Right cardiac atrium (tissue), 5 donors: ENCODE measurements at regions not wholly inside any gene's neighbourhood (a gene's known extent, or its start where the extent isn't known, plus 50 kb on each side); places are given as distances from the start of the nearest gene placed in this dataset.

Experiments used
- ATAC-seq, 2 donors: fragments of 200-7000 bp; cut with Tn5 transposase; one replicate each; pipeline versions ENCODE4 v1.8.0 to v1.9.1; 2020; ENCODE audit warnings: moderate library complexity in 2 of 2, mild to moderate bottlenecking in 1 of 2
- DNase-seq, 3 donors: peaks; one replicate each; pipeline ENCODE4 v3.0.0-alpha.2; 2020
- H3K27ac ChIP-seq: one replicate; pipeline ENCODE4 v1.5.1; 2013; ENCODE audit warnings: mild to moderate bottlenecking, low read length, control low read depth, moderate library complexity
- H3K27me3 ChIP-seq: one replicate; pipeline ENCODE4 v1.6.1; 2013; ENCODE audit not compliant: control insufficient read depth, insufficient read depth
- H3K4me1 ChIP-seq: one replicate; pipeline ENCODE4 v1.6.1; 2013; ENCODE audit warnings: low read length; ENCODE audit not compliant: control insufficient read depth, insufficient read depth
- H3K4me3 ChIP-seq: one replicate; pipeline ENCODE4 v1.5.1; 2013; ENCODE audit warnings: low read length, control low read depth
- H3K9me3 ChIP-seq: one replicate; pipeline ENCODE4 v1.6.1; 2013; ENCODE audit warnings: low read length; ENCODE audit not compliant: control insufficient read depth
- WGBS: extraction: QIAGEN DNeasy Blood & Tissue Kit; methylation state at CpG from one replicate; pipeline ENCODE4 v1.1.7; 2013; 5-methylcytosine and 5-hydroxymethylcytosine counted together
- intact Hi-C, 4 donors: fragments of 100-400 bp; cut with DNase I; formaldehyde crosslinking; loops; one replicate each; pipeline versions ENCODE4 v1.11.0 to v1.14.0; 2022 to 2023
- donor health status: healthy with polysubstance abuse.
- donor health status: DM: no; HTN: yes; CAD: no.
- donor health status: DM: no; HTN: no; CAD: no.
- donor health status: DM: no; HTN: yes; CAD: no; lungs with severe emphysema.
- donor health status: DM: yes; HTN: yes; CAD: no.

DNA sequence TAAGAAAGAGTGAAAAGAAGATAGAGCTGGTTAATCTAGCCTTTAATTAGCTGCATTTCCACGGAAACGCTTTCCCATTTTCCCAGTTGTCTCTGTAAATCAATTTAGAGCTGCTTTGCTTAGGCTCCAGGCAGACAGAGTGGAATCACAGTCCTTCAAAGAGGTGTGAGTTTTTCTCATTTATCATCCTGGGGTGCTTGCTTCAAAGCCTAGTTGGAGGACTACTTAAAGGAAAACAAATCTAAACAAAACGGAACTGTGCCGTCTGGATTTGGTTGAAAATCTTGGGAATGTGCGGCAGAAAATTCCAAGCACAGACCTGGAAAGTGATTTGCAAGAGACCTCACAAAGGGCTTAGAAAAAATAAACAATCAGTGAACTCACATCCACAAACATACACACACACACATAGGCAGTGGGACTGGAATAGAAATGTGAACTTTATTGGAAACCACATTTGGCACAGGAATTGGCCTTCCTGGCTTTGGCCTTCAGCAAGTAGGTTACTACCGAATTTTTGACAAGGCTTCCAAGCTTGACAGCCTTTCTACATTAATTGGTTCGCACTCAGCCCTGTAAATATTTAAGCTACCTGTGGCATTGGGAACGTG lies 235.2 kb upstream of the SLC24A2 start:
- ATAC-seq = no peak
- Histone ChIP-seq H3K27me3 (no peaks in the 10 kb centered on the region), H3K4me3 (no peak overlapping the region), H3K27ac (no peak overlapping the region), H3K9me3 (no peaks in the 10 kb centered on the region), H3K4me1 (no peaks in the 10 kb centered on the region)
- WGBS = 71% methylated on average over 8 of the region's 8 CpGs
- intact Hi-C loops = no loop called here
- no peak for DNase-seq

DNA sequence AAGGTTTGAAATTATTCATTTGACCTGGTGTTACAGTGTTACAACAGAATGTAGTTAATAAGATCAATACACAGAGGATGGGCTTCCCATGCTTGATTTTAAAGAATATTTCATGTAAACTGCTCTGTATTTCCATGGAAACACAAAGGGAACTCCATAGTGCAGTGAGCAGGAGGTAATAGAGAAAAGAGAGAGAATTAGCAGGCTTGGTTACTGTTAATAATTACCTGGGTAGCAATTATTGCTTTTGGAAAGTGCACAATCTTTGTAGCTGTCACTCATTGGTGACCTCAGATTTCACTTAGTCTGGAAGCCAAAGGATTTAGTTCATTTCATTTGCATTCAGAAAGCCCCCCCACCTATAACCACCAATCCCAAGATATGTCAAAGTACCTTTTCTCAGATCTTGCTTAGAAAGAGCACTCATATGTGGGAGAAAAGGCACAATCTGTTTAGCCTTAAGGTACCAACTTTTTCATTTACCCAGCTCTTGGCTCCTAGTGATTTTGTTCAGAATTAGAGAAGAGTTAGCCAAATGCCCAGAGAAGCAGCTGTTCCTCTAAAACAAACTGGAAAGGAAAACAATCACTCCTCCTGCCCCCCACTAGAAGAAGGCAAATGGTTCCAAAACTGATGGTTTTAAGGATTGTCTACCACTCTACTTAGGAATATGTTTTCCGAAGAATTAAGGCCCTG lies 234.5 kb upstream of the SLC24A2 start:
- ATAC-seq (no peak), DNase-seq (no peak)
- H3K4me1 ChIP-seq = no peaks in the 10 kb centered on the region
- no peaks in the 10 kb centered on the region for H3K27me3 ChIP-seq
- H3K27ac ChIP-seq = no peak overlapping the region
- intact Hi-C loops = no loop called here
- 87% methylated on average over 1 of the region's 1 CpG for WGBS
- no peaks in the 10 kb centered on the region for H3K9me3 ChIP-seq
- no peak overlapping the region for H3K4me3 ChIP-seq

DNA sequence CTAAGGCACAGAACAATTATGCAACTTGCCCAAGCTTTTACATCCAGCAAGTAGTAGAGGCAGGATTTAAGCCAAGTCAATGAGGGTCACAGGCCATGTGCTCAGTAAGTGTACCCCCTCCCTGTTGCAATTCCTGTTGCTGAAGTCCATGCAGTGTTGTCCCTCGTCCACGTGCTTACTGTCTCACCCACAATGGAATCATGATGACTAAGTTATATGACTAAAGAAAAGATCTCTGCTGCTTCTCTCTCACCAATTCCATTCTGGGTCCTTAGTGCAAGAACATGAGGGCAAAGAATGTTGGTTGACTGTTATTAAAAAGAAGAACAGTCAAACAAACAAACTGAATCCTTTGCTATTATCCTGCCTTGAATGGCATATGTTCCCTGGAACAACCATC lies 233.6 kb upstream of the SLC24A2 start:
- DNase-seq (no peak), ATAC-seq (no peak)
- no peaks in the 10 kb centered on the region for H3K4me1 ChIP-seq
- intact Hi-C loops = no loop called here
- no peak overlapping the region for H3K27ac ChIP-seq
- no peaks in the 10 kb centered on the region for H3K27me3 ChIP-seq
- whole genome bisulfite sequencing = 84% methylated on average over 2 of the region's 2 CpGs
- H3K4me3 ChIP-seq = no peak overlapping the region
- no peaks in the 10 kb centered on the region for H3K9me3 ChIP-seq

DNA sequence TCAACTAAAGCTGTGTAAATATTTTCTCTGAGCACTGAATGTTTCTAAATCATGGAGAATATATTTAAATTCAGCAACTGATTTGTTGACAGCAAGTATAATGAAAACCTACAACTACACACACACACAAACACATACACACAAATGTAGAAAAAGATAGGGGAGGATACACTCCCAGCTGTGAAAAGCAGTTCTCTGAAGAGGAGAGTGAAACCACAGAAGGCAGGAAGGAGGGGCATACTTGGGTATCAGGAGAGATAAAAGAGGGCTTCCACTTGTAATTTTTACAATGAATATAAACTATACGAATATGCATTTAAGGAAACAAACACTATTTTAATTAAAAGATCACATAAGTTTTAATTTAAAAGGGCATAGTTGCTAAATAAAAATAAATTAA lies 227.8 kb upstream of the SLC24A2 start:
- no peak for ATAC-seq

GRCh38 chr9:20015427-20015931 lies 226.6 kb upstream of the SLC24A2 start:
- H3K4me3 ChIP-seq = no peak overlapping the region
- H3K4me1 ChIP-seq = no peaks in the 10 kb centered on the region
- no peaks in the 10 kb centered on the region for H3K27me3 ChIP-seq
- DNase-seq (no peak), ATAC-seq (peak in 1 of 2 donors; percentile 73)
- 69% methylated on average over 2 of the region's 2 CpGs for WGBS
- no peaks in the 10 kb centered on the region for H3K9me3 ChIP-seq
- intact Hi-C loops = no loop called here
- H3K27ac ChIP-seq = no peak overlapping the region

More for the DNA sequence above, 227.8 kb upstream of the SLC24A2 start:
- Histone ChIP-seq H3K9me3 (no peaks in the 10 kb centered on the region), H3K4me3 (no peak overlapping the region), H3K27ac (no peak overlapping the region), H3K4me1 (no peaks in the 10 kb centered on the region), H3K27me3 (no peaks in the 10 kb centered on the region)
- intact Hi-C loops = no loop called here
- 82% methylated on average over 1 of the region's 1 CpG for whole genome bisulfite sequencing
- DNase-seq = no peak

DNA sequence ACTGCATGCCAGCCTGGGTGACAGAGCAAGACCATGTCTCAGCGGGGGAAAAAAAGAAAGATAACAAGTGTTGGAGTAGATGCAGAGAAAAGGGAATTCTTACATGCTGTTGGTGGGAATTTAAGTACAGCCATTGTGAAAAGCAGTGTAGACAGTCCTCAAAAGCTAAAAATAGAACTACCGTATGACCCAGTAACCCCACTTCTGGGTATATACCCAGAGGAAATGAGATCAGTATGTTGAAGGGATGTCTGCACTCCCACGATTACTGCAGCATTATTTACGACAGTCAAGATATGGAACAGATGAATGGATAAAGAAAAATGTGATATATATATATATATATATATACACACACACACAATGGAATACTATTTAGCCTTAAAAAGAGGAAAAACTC lies 225.3 kb upstream of the SLC24A2 start:
- intact Hi-C loops = no loop called here
- ATAC-seq = no peak
- whole genome bisulfite sequencing = 68% methylated on average over 4 of the region's 4 CpGs
- no peaks in the 10 kb centered on the region for H3K4me1 ChIP-seq
- H3K27ac ChIP-seq = no peak overlapping the region
- DNase-seq = no peak
- no peak overlapping the region for H3K4me3 ChIP-seq
- no peaks in the 10 kb centered on the region for H3K9me3 ChIP-seq
- no peaks in the 10 kb centered on the region for H3K27me3 ChIP-seq

GRCh38 chr9:20012232-20012631 lies 223.4 kb upstream of the SLC24A2 start:
- no peak overlapping the region for H3K27ac ChIP-seq
- H3K9me3 ChIP-seq = no peaks in the 10 kb centered on the region
- ATAC-seq (no peak), DNase-seq (no peak)
- H3K4me3 ChIP-seq = no peak overlapping the region
- WGBS = 91% methylated on average over 3 of the region's 3 CpGs
- H3K4me1 ChIP-seq = no peaks in the 10 kb centered on the region
- intact Hi-C loops = no loop called here
- no peaks in the 10 kb centered on the region for H3K27me3 ChIP-seq

DNA sequence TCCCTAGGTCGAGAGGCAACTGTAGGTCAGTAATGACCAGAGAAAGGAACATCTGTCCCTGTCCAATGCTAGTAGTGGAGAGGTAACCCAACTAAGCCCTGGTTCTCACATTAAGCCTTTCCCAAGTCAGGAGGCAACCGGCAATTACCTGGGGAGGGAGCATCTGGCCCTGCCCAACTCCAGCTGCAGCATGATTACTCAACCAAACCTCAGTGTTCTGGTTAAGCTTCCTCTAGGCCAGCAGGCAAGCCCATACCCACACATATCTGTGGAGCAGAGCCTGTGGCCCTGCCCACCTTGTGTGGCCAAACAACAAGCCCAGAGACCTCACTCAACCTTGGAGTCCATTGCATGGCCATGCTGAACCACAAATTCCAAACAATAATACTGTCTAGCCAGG lies 220.8 kb upstream of the SLC24A2 start:
- intact Hi-C loops = no loop called here
- 93% methylated on average over 2 of the region's 2 CpGs for WGBS

GRCh38 chr9:20002011-20002410 lies 213.2 kb upstream of the SLC24A2 start:
- H3K4me3 ChIP-seq = no peak overlapping the region
- no peak for ATAC-seq
- no peak overlapping the region for H3K27ac ChIP-seq
- 95% methylated on average over 2 of the region's 2 CpGs for WGBS
- H3K9me3 ChIP-seq = no peaks in the 10 kb centered on the region
- H3K4me1 ChIP-seq = no peaks in the 10 kb centered on the region
- no peak for DNase-seq
- H3K27me3 ChIP-seq = no peaks in the 10 kb centered on the region
- intact Hi-C loops = no loop called here

More for the DNA sequence above, 220.8 kb upstream of the SLC24A2 start:
- DNase-seq (no peak), ATAC-seq (no peak)
- no peak overlapping the region for H3K4me3 ChIP-seq
- no peaks in the 10 kb centered on the region for H3K9me3 ChIP-seq
- H3K27me3 ChIP-seq = no peaks in the 10 kb centered on the region
- no peak overlapping the region for H3K27ac ChIP-seq
- no peaks in the 10 kb centered on the region for H3K4me1 ChIP-seq

DNA sequence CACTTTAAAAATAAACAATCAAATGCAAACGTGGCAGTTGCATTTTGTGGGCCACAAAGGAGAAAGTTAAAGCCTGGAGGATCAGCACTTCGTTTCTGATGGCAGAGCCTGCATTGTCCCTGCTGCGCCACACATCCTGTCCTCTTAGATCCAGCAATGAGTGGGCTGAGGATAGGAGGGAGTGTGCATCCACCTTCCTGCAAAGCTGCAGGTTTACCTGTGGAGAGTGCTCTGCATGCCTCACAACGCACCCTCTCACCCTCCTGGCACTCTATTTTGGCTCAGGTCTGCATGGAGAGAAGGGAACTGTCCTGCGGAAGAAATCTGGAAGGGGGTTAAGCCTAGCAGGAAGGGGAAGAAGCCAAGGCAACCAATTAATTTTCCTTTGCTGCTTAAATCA lies 212.2 kb upstream of the SLC24A2 start:
- intact Hi-C loops = no loop called here
- no peak overlapping the region for H3K4me3 ChIP-seq
- no peak for DNase-seq
- H3K27me3 ChIP-seq = no peaks in the 10 kb centered on the region
- H3K27ac ChIP-seq = no peak overlapping the region
- WGBS = 62% methylated on average over 5 of the region's 5 CpGs
- no peak for ATAC-seq
- no peaks in the 10 kb centered on the region for H3K9me3 ChIP-seq
- no peaks in the 10 kb centered on the region for H3K4me1 ChIP-seq

- DNase-seq (no peak), ATAC-seq (no peak)
- Histone ChIP-seq H3K27ac (no peak overlapping the region), H3K27me3 (no peaks in the 10 kb centered on the region), H3K4me1 (no peaks in the 10 kb centered on the region), H3K9me3 (no peaks in the 10 kb centered on the region), H3K4me3 (no peak overlapping the region)
- intact Hi-C loops = no loop called here
- 72% methylated on average over 2 of the region's 2 CpGs for WGBS
Observed at GRCh38 chr9:19999491-20000057, 210.7 kb upstream of the SLC24A2 start.
